ENCODE measurements at regions not wholly inside any gene's neighbourhood (a gene's known extent, or its start where the extent isn't known, plus 50 kb on each side); places are given as distances from the start of the nearest gene placed in this dataset.
"Not testable (repeated sequence)": the region's sequence is repeated elsewhere in the genome, so short reads cannot be mapped to it uniquely, and the experiment has no call there.

GRCh38 chr1:99062192-99062591, 57.5 kb upstream of the PLPPR5 start:
- DNase-seq = no peak

GRCh38 chr1:99069146-99069545, 64.5 kb upstream of the PLPPR5 start:
- no peak for DNase-seq

- DNase-seq = not testable (repeated sequence)
Measured at GRCh38 chr1:99078529-99078928, 73.9 kb upstream of the PLPPR5 start.

- DNase-seq = no peak
Measured at GRCh38 chr1:99082366-99082765, 77.7 kb upstream of the PLPPR5 start.

GRCh38 chr1:99083338-99083737, 78.7 kb upstream of the PLPPR5 start:
- DNase-seq = no peak

GRCh38 chr1:99084562-99084961, 79.9 kb upstream of the PLPPR5 start:
- no peak for DNase-seq

GRCh38 chr1:99086057-99086456, 81.4 kb upstream of the PLPPR5 start:
- DNase-seq = no peak

- DNase-seq = no peak
Measured at GRCh38 chr1:99098589-99098988, 93.9 kb upstream of the PLPPR5 start.

GRCh38 chr1:99106274-99106673, 101.6 kb upstream of the PLPPR5 start:
- no peak for DNase-seq

- no peak for DNase-seq
Measured at GRCh38 chr1:99107680-99108079, 103.0 kb upstream of the PLPPR5 start.

GRCh38 chr1:99110140-99111041, 105.7 kb upstream of the PLPPR5 start:
- no peak for DNase-seq

GRCh38 chr1:99115231-99115630, 110.6 kb upstream of the PLPPR5 start:
- DNase-seq = no peak

GRCh38 chr1:99119188-99119587, 114.5 kb upstream of the PLPPR5 start:
- no peak for DNase-seq

GRCh38 chr1:99122039-99122438, 117.4 kb upstream of the PLPPR5 start:
- DNase-seq = no peak

- DNase-seq = no peak
Measured at GRCh38 chr1:99123936-99124335, 119.3 kb upstream of the PLPPR5 start.

GRCh38 chr1:99131546-99131945, 126.9 kb upstream of the PLPPR5 start:
- DNase-seq = no peak

- no peak for DNase-seq
Measured at GRCh38 chr1:99133756-99134500, 129.3 kb upstream of the PLPPR5 start.

GRCh38 chr1:99137554-99138206, 126.6 kb upstream of the PLPPR4 start:
- DNase-seq = no peak

- no peak for DNase-seq
Measured at GRCh38 chr1:99139876-99140275, 124.4 kb upstream of the PLPPR4 start.

GRCh38 chr1:99146129-99146848, 118.0 kb upstream of the PLPPR4 start:
- no peak for DNase-seq

- DNase-seq = no peak
Measured at GRCh38 chr1:99149952-99150351, 114.3 kb upstream of the PLPPR4 start.

- no peak for DNase-seq
Measured at GRCh38 chr1:99152132-99152531, 112.2 kb upstream of the PLPPR4 start.

GRCh38 chr1:99163671-99164070, 100.6 kb upstream of the PLPPR4 start:
- DNase-seq = no peak
